ENCODE measurements at regions not wholly inside any gene's neighbourhood (a gene's known extent, or its start where the extent isn't known, plus 50 kb on each side); places are given as distances from the start of the nearest gene placed in this dataset.

DNA sequence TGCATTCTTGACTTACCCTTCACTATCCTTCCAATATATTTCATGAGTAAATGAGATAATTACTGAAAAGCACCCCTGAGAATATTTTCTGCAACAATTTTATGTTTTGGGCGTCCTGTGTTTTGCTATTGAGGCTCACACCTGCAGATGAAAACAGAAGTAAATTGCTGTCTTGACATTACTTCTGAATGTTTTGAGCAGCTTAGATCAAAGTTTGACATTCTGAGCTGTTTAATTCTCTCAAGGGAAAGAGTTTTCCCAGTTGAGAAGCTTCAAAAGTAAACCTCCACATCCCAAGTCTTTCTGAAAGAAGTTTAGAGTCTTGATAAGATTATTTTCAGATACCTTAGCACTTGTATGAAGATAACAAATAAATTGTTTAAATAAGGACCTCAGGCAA is 1667.2 kb upstream of the SLC10A2 start:
- DNase-seq, result no peak
- no peaks in the 10 kb centered on the region for H3K9me3 ChIP-seq (replicated peaks)
- no peaks in the 10 kb centered on the region for H3K4me1 ChIP-seq
- H3K36me3 ChIP-seq, result no peaks in the 10 kb centered on the region
- intact Hi-C loops (cut with micrococcal nuclease), result no loop called here
- H3K4me3 ChIP-seq, result no peak overlapping the region
- H3K27ac ChIP-seq (replicated peaks), result no peak overlapping the region
- TF ChIP-seq, protein P1, sequence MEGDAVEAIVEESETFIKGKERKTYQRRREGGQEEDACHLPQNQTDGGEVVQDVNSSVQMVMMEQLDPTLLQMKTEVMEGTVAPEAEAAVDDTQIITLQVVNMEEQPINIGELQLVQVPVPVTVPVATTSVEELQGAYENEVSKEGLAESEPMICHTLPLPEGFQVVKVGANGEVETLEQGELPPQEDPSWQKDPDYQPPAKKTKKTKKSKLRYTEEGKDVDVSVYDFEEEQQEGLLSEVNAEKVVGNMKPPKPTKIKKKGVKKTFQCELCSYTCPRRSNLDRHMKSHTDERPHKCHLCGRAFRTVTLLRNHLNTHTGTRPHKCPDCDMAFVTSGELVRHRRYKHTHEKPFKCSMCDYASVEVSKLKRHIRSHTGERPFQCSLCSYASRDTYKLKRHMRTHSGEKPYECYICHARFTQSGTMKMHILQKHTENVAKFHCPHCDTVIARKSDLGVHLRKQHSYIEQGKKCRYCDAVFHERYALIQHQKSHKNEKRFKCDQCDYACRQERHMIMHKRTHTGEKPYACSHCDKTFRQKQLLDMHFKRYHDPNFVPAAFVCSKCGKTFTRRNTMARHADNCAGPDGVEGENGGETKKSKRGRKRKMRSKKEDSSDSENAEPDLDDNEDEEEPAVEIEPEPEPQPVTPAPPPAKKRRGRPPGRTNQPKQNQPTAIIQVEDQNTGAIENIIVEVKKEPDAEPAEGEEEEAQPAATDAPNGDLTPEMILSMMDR (IDR thresholded peaks at IDR 0.05; ENCODE audit: borderline replicate concordance), result no peak
- H3K27me3 ChIP-seq (ENCODE audit: low read depth), result no peaks in the 10 kb centered on the region

DNA sequence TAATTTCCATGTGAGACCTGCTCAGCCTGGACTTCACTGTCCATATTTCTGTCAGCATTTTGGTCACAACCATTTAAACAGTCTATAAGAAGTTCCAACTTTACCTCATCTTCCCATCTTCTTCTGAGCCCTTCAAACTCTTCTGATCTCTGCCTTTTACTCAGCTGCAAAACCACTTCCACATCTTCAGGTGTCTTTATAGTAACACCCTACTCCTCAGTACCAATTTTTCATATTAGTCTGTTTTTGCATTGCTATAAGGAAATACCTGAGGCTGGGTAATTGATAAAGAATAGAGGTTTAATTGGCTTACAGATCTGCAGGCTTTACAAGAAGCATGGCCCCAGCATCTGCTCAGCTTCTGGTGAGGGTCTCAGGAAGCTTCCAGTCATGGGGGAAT is 1648.9 kb upstream of the SLC10A2 start:
- H3K27ac ChIP-seq (replicated peaks), result no peak overlapping the region
- no peaks in the 10 kb centered on the region for H3K4me1 ChIP-seq
- no peak for DNase-seq
- H3K27me3 ChIP-seq (ENCODE audit: low read depth), result no peaks in the 10 kb centered on the region
- H3K9me3 ChIP-seq (replicated peaks), result no peaks in the 10 kb centered on the region
- TF ChIP-seq, protein P1 (IDR thresholded peaks at IDR 0.05; ENCODE audit: borderline replicate concordance), result no peak
- no peak overlapping the region for H3K4me3 ChIP-seq
- H3K36me3 ChIP-seq, result no peaks in the 10 kb centered on the region
- intact Hi-C loops (cut with micrococcal nuclease), result no loop called here

DNA sequence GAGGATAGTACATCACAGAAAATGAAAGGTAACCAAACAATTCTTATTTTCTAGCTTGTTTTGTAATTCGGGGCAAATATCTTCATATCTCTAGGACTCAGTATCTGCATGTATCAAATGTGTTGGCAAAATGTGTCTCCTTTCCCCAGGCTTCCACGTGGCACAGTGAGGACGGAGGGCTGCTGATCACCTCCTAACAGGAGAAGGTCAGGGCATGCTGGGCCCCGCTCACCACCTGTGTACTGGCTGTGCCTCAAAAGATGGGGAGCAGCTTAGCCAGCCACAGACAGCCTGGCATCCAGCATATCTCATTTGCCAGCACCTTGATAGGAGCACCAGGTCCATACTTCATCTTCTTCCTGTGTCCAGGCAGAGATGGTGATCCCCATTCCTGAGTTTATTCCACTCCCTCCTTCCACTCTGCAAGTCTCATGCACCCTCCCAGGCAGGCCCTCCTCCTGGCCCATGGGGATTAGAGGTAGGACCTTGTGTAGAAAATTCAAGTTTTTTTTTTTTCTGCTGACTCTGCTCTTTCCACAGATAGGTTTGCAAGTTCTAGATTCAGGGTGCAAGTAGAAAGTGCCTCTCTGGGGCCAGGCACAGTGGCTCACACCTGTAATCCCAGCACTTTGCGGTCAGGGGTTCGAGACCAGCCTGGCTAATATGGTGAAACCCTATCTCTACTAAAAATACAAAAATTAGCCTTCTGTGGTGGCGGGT is 1639.0 kb upstream of the SLC10A2 start:
- TF ChIP-seq, protein P1 (IDR thresholded peaks at IDR 0.05; ENCODE audit: borderline replicate concordance), result no peak
- H3K9me3 ChIP-seq (replicated peaks), result no peaks in the 10 kb centered on the region
- H3K36me3 ChIP-seq, result no peaks in the 10 kb centered on the region
- no peaks in the 10 kb centered on the region for H3K4me1 ChIP-seq
- no peak for DNase-seq
- no peak overlapping the region for H3K27ac ChIP-seq (replicated peaks)
- intact Hi-C loops (cut with micrococcal nuclease), result no loop called here
- H3K27me3 ChIP-seq (ENCODE audit: low read depth), result no peaks in the 10 kb centered on the region
- H3K4me3 ChIP-seq, result no peak overlapping the region

DNA sequence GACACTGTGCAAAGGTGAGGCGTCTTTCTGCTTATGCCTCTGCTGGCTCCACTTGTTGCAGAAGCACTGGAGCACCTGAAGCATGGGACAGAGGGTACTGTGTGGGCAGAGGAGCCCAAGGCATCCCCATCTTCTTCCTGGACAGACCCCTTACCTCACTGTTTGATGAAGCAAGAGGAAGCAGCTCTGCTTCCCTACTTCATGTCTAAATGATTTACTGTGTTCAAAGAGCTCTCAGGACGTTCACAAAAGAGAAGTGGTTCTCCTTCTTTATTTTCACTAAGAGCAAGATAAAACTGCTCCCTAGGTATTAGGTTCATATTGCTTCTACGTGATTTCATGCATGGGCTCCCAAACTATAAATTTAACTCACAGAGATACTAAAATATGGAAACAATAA is 1635.4 kb upstream of the SLC10A2 start:
- H3K27ac ChIP-seq (replicated peaks), result no peak overlapping the region
- TF ChIP-seq, protein P1 (IDR thresholded peaks at IDR 0.05; ENCODE audit: borderline replicate concordance), result no peak
- intact Hi-C loops (cut with micrococcal nuclease), result no loop called here
- H3K9me3 ChIP-seq (replicated peaks), result no peaks in the 10 kb centered on the region
- DNase-seq, result no peak
- no peaks in the 10 kb centered on the region for H3K27me3 ChIP-seq (ENCODE audit: low read depth)
- no peaks in the 10 kb centered on the region for H3K36me3 ChIP-seq
- no peaks in the 10 kb centered on the region for H3K4me1 ChIP-seq
- no peak overlapping the region for H3K4me3 ChIP-seq

DNA sequence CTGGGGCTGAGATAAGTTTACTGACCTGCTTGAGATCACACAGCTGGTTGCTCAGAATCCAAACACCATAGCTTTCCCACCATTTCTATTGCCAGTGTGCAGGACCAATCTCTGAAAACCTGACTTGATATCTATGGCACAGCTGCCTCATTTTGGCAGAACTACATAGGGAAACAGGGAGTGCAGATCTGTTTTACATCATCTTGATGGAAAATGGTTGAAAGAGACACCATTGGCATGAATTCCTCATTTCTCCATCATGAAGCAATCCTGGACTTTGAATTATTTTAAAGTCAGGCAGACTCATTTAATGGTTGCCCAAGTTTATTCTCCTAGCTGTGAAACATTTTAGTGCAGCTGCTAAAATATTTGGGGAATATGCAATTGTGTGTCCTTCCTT is 1628.2 kb upstream of the SLC10A2 start:
- Histone ChIP-seq H3K36me3 (no peaks in the 10 kb centered on the region), H3K4me3 (no peak overlapping the region), H3K27ac (replicated peaks) (no peak overlapping the region), H3K9me3 (replicated peaks) (no peaks in the 10 kb centered on the region), H3K4me1 (no peaks in the 10 kb centered on the region), H3K27me3 (ENCODE audit: low read depth) (no peaks in the 10 kb centered on the region)
- DNase-seq, result no peak
- intact Hi-C loops (cut with micrococcal nuclease), result no loop called here
- TF ChIP-seq, protein P1 (IDR thresholded peaks at IDR 0.05; ENCODE audit: borderline replicate concordance), result no peak
